ENCODE measurements at regions not wholly inside any gene's neighbourhood (a gene's known extent, or its start where the extent isn't known, plus 50 kb on each side); places are given as distances from the start of the nearest gene placed in this dataset.
"Not testable (repeated sequence)": the region's sequence is repeated elsewhere in the genome, so short reads cannot be mapped to it uniquely, and the experiment has no call there.

DNA sequence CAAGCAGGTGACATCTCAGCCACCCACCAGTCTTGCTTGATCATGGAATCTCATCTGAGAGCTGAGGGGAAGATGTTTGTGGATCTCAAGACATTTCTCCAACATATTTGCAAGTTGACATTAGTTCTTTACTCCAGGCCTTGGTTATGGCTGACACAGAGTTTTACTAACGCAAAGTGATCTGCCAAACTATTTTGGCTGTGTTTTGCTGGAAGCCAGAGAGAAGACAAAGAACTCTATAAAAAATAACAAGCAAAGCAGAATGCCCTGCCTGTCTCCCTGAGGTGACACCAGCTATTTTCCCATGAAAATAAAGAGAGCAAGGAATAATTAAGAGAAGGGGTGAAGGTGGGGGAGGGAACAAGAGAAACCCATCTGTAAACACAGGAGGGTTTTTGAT is 286.4 kb downstream of the WDR11 start:
- TF ChIP-seq, protein P1, sequence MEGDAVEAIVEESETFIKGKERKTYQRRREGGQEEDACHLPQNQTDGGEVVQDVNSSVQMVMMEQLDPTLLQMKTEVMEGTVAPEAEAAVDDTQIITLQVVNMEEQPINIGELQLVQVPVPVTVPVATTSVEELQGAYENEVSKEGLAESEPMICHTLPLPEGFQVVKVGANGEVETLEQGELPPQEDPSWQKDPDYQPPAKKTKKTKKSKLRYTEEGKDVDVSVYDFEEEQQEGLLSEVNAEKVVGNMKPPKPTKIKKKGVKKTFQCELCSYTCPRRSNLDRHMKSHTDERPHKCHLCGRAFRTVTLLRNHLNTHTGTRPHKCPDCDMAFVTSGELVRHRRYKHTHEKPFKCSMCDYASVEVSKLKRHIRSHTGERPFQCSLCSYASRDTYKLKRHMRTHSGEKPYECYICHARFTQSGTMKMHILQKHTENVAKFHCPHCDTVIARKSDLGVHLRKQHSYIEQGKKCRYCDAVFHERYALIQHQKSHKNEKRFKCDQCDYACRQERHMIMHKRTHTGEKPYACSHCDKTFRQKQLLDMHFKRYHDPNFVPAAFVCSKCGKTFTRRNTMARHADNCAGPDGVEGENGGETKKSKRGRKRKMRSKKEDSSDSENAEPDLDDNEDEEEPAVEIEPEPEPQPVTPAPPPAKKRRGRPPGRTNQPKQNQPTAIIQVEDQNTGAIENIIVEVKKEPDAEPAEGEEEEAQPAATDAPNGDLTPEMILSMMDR (IDR thresholded peaks at IDR 0.05): no peak
- Histone ChIP-seq H3K9me3 (no peaks in the 10 kb centered on the region), H3K36me3 (no peaks in the 10 kb centered on the region), H3K4me3 (ENCODE audit: low read depth in 1 of 2, low read length in 1 of 2) (no peak overlapping the region), H3K27me3 (no peaks in the 10 kb centered on the region), H3K27ac (no peak overlapping the region), H3K4me1 (ENCODE audit: control insufficient read depth in 1 of 2, insufficient read depth in 1 of 2, low read depth in 1 of 2, low read length in 1 of 2) (no peaks in the 10 kb centered on the region)

DNA sequence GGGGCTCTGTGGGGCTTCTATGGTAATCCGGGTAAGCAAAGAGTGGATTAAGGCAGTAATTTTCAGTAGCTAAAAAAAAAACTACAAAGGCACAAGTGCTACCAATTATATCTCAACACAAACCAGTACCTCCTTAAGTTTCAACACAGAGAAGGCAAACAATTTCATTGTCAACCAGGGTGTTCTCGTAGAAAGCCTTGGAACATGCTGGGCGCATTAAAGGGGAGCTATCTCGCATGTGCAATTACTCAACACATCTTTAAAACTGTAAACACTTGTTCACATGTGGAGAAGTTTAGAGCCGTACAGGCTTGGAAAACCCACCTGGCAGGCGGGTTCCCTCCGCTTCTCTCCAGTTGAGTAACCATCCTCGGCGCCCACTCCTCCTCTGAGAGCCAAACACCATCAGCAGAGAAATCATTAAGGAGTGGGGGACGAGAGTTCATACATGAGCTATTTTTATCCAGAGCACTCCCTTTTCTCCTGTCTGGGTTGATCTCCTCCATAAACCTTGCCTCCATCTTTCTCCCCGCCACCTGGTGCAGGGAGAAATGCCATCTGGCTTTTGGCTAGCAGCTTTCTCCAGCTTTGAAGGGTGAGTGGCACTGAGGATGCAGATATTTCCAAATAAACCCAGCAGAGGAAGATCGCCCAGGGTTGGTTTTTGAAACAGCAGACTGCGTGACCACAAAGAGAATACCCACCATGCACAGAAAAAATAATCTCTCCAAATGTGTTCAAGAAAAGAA is 287.1 kb downstream of the WDR11 start:
- H3K4me3 ChIP-seq (ENCODE audit: low read depth in 1 of 2, low read length in 1 of 2): no peak overlapping the region
- no peaks in the 10 kb centered on the region for H3K9me3 ChIP-seq
- H3K27ac ChIP-seq: no peak overlapping the region
- H3K4me1 ChIP-seq (ENCODE audit: control insufficient read depth in 1 of 2, insufficient read depth in 1 of 2, low read depth in 1 of 2, low read length in 1 of 2): no peaks in the 10 kb centered on the region
- TF ChIP-seq, protein P1 (IDR thresholded peaks at IDR 0.05): no peak
- H3K27me3 ChIP-seq: no peaks in the 10 kb centered on the region
- H3K36me3 ChIP-seq: no peaks in the 10 kb centered on the region

GRCh38 chr10:121138918-121139317 is 287.8 kb downstream of the WDR11 start:
- H3K4me1 ChIP-seq (ENCODE audit: control insufficient read depth in 1 of 2, insufficient read depth in 1 of 2, low read depth in 1 of 2, low read length in 1 of 2): no peaks in the 10 kb centered on the region
- no peak overlapping the region for H3K27ac ChIP-seq
- no peak overlapping the region for H3K4me3 ChIP-seq (ENCODE audit: low read depth in 1 of 2, low read length in 1 of 2)
- H3K9me3 ChIP-seq: no peaks in the 10 kb centered on the region
- H3K36me3 ChIP-seq: no peaks in the 10 kb centered on the region
- no peaks in the 10 kb centered on the region for H3K27me3 ChIP-seq
- TF ChIP-seq, protein P1 (IDR thresholded peaks at IDR 0.05): no peak

- H3K27ac ChIP-seq; H3K36me3 ChIP-seq; H3K4me3 ChIP-seq (ENCODE audit: low read depth in 1 of 2, low read length in 1 of 2); H3K27me3 ChIP-seq; H3K4me1 ChIP-seq (ENCODE audit: control insufficient read depth in 1 of 2, insufficient read depth in 1 of 2, low read depth in 1 of 2, low read length in 1 of 2); H3K9me3 ChIP-seq: not testable (repeated sequence)
Observed at GRCh38 chr10:121145802-121146395, 294.7 kb downstream of the WDR11 start.

DNA sequence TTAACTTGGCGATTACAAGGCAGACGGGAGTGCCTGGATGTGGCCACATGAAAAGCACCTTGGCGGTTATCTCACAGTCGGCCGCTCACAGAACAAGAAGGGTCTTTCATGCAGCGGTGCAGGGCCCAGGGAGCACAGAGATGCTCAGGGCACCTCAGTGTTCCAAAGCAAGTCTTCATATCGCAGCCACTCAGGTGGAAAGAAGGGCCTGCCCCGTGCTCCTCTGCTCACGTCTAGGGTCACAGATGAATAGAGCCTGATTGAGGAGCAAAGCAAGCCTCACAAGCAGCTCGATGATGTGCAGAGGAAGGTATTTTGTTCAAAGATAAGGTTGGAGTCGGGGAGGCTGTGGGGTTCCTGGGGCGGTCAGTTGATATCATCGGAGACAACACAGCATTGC is 297.8 kb downstream of the WDR11 start:
- Histone ChIP-seq H3K27me3 (no peaks in the 10 kb centered on the region), H3K36me3 (no peaks in the 10 kb centered on the region)
- TF ChIP-seq, protein P1 (IDR thresholded peaks at IDR 0.05): no peak

DNA sequence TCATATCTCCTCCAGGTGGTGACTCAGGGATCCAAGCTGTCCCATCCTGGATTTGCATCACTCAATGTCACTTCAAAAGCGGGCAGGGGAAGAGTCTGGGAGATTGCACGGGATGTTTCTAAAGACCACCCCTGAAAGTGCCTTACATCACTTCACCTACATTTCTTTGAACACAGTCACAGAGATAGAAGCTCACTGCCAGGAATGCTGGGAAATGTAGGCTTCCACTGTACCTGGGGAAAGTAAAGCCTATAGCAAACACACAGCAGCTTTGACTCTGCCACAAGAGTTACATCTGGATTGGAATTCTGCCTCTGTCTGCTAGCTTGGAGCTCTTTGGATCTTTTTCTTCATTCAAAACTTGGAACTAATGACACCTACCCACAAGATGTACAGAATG is 300.9 kb downstream of the WDR11 start:
- H3K4me3 ChIP-seq (ENCODE audit: low read depth in 1 of 2, low read length in 1 of 2): no peak overlapping the region
- H3K9me3 ChIP-seq: no peaks in the 10 kb centered on the region
- TF ChIP-seq, protein P1 (IDR thresholded peaks at IDR 0.05): no peak
- H3K27ac ChIP-seq: no peak overlapping the region
- H3K27me3 ChIP-seq: no peaks in the 10 kb centered on the region
- H3K36me3 ChIP-seq: no peaks in the 10 kb centered on the region
- H3K4me1 ChIP-seq (ENCODE audit: control insufficient read depth in 1 of 2, insufficient read depth in 1 of 2, low read depth in 1 of 2, low read length in 1 of 2): no peaks in the 10 kb centered on the region

More for the DNA sequence above, 297.8 kb downstream of the WDR11 start:
- Histone ChIP-seq H3K27ac (no peak overlapping the region), H3K4me3 (ENCODE audit: low read depth in 1 of 2, low read length in 1 of 2) (no peak overlapping the region), H3K4me1 (ENCODE audit: control insufficient read depth in 1 of 2, insufficient read depth in 1 of 2, low read depth in 1 of 2, low read length in 1 of 2) (peaks cover 0 to 5% of the 10 kb centered on the region in 2 experiments), H3K9me3 (no peaks in the 10 kb centered on the region)

Measured in neutrophil (primary cell).